Uterus (tissue), 2 donors: ENCODE measurements at regions not wholly inside any gene's neighbourhood (a gene's known extent, or its start where the extent isn't known, plus 50 kb on each side); places are given as distances from the start of the nearest gene placed in this dataset.
"Not testable (repeated sequence)": the region's sequence is repeated elsewhere in the genome, so short reads cannot be mapped to it uniquely, and the experiment has no call there.

ENCODE experiments used
- CTCF ChIP-seq, 4 experiments: fragments of 200-600 bp in 2 of 4; fragments of 450-650 bp in 2 of 4; sonication (generic) in 2 of 4; IDR thresholded peaks; one replicate each; pipeline ENCODE4 v1.5.1; 2016 to 2019; ENCODE audit warnings: antibody characterized with exemption in 4 of 4, mild to moderate bottlenecking in 2 of 4, moderate library complexity in 1 of 4
- POLR2A ChIP-seq, 2 donors: fragments of 450-650 bp; IDR thresholded peaks; one replicate each; pipeline ENCODE4 v1.6.1; 2016; ENCODE audit warnings: antibody characterized with exemption in 2 of 2, mild to moderate bottlenecking in 1 of 2, moderate library complexity in 1 of 2

- not testable (repeated sequence) for TF ChIP-seq CTCF, POLR2A (IDR thresholded peaks at IDR 0.05)
These were observed 358.7 kb upstream of the FZD8 start for GRCh38 chr10:36000754-36001153.
